GM12892 (cell line): ENCODE measurements at regions not wholly inside any gene's neighbourhood (a gene's known extent, or its start where the extent isn't known, plus 50 kb on each side); places are given as distances from the start of the nearest gene placed in this dataset.
"Not testable (repeated sequence)": the region's sequence is repeated elsewhere in the genome, so short reads cannot be mapped to it uniquely, and the experiment has no call there.

ENCODE experiments used
- DNase-seq: peaks from one replicate; pipeline ENCODE4 v3.0.0; 2011; ENCODE audit not compliant: insufficient read length
- FAIRE-seq: peaks from 2 replicates; lab custom pipeline; 2011; peaks lifted over from hg19 to GRCh38; lab: Jason Lieb, UNC
- POLR2A ChIP-seq: IDR thresholded peaks from 2 replicates; pipeline ENCODE4 v1.6.1; 2011; ENCODE audit warnings: low read depth, low read length, control low read depth
- POLR2AphosphoS5 ChIP-seq: IDR thresholded peaks from 2 replicates; pipeline ENCODE4 v1.6.1; 2011; ENCODE audit warnings: low read depth, low read length, control low read depth
- TAF1 ChIP-seq: IDR thresholded peaks from 2 replicates; pipeline ENCODE4 v1.6.1; 2011; ENCODE audit warnings: low read depth, mild to moderate bottlenecking, control low read depth, low read length, borderline replicate concordance

DNA sequence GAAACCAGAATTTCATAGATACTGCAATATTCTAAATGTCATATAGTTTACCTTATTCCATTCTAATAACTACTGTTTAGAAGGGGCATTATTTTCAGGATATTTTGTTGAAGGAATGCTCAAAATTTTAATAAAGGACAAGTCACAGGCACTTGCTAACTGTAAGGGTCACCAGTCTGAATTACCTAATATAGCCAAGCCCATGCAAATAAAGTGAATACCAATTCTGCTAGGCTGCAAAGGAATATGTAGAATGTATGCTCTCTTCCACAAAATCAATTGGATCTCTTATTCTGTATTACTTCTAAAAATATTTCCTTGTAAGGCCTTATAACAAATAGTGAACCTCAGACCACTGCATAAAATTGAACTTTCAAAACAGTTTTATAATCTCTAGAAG lies 52.3 kb upstream of the FAT4 start:
- DNase-seq: no peak
- TF ChIP-seq POLR2AphosphoS5 (no peak), TAF1 (no peak), POLR2A (no peak)
- no peak for FAIRE-seq

DNA sequence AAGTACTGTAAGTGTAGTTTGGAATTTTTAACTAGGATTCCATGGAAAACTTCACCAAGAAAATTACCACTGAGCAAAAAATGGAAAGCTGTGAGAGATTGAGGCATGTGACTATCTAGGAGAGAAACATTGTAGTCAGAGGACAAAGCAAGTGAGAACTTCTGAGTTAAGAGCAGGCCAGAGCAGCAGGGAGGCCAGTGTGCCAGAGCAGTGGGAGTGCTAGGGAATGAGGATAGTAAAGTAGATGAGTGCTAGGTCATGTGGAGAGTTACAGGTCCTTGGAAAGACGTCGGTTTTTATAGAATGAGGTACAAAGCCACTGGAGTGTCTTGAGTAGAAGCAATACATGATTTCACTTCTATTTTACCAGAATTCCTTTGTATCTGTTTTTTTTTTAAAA lies 52.7 kb upstream of the FAT4 start:
- FAIRE-seq: no peak
- TF ChIP-seq POLR2AphosphoS5 (no peak), POLR2A (no peak), TAF1 (no peak)
- DNase-seq: no peak

DNA sequence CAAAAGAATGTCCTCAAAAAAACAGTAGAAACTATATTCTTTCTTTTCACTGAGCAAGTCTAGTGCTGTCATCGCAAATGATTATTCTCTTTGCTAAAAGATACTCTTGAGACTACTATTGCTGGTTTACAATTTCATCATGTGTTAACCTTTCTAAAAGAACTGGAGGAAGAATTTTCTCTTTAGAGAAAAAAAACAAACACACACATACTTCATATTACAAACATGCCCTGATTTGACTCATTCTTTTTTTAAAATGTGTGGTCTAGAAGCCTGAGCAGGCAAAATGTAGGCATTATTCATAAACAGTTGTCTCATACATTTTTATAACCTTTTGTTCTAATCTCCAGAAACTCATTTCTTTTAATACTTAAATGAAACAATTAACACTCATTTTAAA lies 60.6 kb upstream of the FAT4 start:
- TF ChIP-seq POLR2A (no peak), TAF1 (no peak), POLR2AphosphoS5 (no peak)
- FAIRE-seq (no peak), DNase-seq (no peak)

DNA sequence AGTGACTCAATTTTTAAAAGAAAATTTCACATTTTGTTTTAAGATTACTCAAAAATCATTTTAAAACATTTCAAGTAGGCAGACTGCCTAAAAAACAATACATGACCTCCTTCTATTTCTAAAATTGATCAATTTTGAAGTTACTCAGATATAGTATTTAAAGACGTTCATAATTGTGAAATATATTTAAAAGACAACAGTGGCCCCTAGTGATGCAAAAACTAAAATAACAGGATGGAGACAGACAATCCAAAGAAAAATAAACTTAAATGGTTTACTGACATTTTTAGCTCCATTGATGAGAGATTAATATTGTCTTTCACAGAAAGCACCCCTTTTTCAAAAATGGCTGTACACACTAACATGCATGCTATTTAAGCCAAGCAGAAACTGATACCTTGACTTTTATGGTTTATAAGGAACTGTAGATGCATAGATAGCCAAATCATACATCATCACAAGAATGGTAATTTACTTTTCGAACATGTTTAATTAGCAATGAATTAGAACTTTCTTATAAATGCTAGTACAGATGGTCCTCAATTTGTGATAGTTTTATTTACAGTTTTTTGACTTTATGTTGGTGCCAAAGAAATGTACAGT lies 69.8 kb upstream of the FAT4 start:
- TF ChIP-seq TAF1 (no peak), POLR2AphosphoS5 (no peak), POLR2A (no peak)
- FAIRE-seq: no peak
- no peak for DNase-seq

DNA sequence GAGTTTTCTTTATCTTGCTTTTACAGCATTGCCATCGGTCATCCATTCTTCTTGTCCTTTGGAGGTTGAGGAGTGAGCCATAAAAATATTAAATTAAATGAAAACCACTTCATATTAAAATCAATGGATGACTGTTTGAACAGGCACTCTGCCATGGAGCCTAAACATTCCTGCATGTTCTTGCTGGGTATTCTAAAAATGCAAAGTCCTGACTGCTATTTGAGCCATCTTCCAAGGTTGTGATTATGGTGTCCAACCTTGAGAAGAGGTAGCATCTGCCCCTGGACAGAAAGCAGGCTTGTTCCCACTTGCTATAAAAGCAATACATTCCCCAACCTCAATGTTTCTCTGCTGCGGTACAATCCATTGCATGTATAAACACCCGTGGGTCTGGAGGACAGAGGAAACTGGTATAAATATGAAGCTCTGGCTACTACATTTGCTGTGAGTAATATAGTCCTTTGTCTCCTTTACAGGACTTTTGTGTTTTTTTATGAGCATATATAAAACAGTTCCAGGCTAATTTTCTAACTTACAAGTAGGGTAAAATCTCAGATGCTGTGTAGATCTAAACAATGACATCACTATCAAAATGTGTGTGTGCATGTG lies 70.9 kb upstream of the FAT4 start:
- TF ChIP-seq TAF1: no peak
- TF ChIP-seq POLR2AphosphoS5: no peak
- no peak for TF ChIP-seq POLR2A
- FAIRE-seq (no peak), DNase-seq (no peak)

DNA sequence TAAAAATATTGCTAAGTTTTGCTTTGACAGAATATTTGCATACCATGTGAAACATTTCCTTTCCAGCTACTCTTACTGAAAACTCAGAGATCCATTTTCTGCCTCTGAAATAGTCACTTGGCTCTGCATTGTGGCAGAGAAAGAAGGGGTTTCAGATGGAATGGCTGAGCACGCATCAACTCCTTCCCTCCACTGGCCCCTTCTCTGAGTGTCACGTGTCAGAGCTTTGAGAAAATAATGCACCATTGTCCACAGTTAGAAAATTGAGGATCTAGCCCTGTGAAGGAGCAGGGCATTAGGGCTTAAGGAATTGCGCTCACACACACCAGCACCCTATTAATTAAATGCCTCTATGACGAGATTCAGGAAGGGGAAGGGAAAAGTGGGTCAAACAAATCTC lies 78.8 kb upstream of the FAT4 start:
- FAIRE-seq (no peak), DNase-seq (no peak)
- TF ChIP-seq POLR2AphosphoS5 (no peak), TAF1 (no peak), POLR2A (no peak)

DNA sequence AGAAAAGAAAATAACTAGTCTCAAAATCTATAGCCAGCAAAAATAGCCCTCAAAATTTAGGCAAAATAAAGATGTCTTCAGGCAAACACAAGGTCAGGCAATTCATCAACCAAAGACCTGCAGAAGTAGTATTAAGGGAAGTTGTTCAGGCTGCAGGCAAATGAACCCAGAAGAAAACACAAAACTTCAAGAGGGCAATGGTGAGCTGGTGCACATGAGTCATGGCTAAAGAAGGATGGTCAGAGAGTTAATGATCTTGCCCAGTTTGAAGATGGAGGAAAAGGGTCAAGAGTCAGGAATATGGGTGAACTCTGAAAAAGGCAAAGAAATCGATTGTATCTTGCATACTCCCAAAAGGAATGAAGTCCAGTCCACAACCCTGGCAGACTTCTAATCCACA lies 83.1 kb upstream of the FAT4 start:
- no peak for DNase-seq
- FAIRE-seq: no peak
- no peak for TF ChIP-seq POLR2A
- TF ChIP-seq TAF1: no peak
- no peak for TF ChIP-seq POLR2AphosphoS5

DNA sequence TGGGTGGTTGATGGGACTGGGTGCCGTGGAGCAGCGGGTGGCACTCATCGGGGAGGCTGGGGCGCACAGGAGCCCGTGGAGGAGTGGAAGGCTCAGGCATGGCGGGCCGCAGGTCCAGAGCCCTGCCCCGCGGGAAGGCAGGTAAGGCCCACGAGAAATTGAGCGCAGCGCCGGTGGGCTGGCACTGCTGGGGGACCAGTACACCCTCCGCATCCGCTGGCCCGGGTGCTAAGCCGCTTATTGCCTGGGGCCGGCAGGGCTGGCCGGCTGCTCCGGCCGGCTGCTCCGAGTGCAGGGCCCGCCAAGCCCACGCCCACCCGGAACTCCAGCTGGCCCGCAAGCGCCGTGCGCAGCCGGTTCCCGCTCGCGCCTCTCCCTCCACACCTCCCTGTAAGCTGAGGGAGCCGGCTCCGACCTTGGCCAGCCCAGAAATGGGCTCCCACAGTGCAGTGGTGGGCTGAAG lies 85.1 kb upstream of the FAT4 start:
- FAIRE-seq: no peak
- no peak for TF ChIP-seq POLR2A
- no peak for TF ChIP-seq POLR2AphosphoS5
- no peak for DNase-seq

DNA sequence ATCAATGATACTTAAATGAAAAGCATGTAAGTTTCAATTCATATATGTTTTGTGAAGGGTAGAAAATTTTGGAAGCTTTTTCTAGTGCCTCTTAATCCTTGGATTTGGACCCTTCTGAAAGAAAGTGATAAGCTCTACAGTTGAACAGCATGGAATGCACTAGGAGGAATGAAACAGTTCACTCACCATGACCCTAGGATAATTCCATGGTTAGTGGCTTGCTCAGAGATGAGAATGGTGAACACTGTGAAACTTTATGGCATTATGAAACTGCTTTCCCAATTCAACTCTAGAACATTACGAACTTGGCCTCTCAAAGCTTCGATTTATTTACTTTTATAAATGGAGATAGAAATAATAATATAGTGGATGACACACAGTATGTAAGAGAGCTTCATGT lies 88.9 kb upstream of the FAT4 start:
- FAIRE-seq: no peak
- TF ChIP-seq POLR2A: no peak
- DNase-seq: no peak

DNA sequence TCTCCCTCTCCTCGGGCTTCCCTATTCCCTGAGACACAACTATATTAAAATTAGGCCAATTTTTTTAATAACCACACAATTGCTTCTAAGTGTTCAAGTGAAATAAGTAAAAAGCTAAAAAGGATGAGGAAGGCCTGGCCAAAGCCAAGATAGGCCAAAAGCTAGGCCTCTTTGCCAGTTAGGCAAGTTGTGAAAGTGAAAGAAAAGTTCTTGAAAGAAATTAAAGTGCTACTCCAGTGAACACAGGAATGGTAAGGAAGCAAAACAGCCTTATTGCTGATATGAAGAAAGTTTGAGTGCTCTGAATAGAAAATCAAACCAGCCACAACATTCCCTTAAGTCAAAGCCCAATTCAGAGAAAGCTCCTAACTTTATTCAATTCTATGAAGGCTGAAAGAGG lies 114.2 kb upstream of the FAT4 start:
- TF ChIP-seq POLR2AphosphoS5 (no peak), TAF1 (no peak), POLR2A (no peak)
- DNase-seq (no peak), FAIRE-seq (no peak)

DNA sequence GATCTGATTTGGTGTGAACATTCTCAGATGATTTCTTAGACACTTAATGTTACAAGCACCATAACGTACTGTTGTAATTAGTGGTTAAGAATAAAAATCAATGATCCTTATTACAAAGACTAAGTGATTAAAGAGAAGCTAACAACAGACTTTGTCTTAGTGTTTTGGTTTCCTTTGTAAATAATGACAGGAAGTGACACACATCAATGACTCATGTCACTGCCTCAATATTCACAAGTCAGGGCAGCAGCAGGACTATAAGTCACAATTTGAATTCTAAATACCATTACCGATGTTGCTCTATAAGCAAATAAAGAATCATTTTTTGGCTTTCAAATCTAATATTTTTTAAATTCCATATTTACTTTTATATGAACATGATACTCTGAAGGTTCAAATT lies 115.8 kb upstream of the FAT4 start:
- no peak for TF ChIP-seq POLR2A
- TF ChIP-seq TAF1: no peak
- TF ChIP-seq POLR2AphosphoS5: no peak
- FAIRE-seq (no peak), DNase-seq (no peak)

DNA sequence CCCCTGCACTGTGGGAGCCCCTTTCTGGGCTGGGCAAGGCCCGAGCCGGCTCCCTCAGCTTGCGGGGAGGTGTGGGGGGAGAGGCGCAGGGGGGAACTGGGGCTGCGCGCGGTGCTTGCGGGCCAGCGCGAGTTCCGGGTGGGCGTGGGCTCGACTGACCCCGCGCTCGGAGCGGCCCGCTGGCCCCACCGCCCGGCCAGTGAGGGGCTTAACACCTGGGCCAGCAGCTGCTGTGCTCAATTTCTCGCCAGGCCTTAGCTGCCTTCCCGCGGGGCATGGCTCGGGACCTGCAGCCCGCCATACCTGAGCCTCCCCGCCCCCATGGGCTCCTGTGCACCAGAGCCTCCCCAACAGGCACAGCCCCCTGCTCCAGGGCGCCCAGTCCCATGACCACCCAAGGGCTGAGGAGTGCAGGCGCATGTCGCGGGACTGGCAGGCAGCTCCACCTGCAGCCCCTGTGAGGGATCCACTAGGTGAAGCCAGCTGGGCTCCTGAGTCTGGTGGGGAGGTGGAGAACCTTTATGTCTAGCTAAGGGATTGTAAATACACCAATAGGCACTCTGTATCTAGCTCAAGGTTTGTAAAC lies 122.8 kb upstream of the FAT4 start:
- FAIRE-seq: not testable (repeated sequence)

More for the DNA sequence above, 122.8 kb upstream of the FAT4 start:
- not testable (repeated sequence) for DNase-seq
